Liver (tissue), 8 donors: ENCODE measurements at regions not wholly inside any gene's neighbourhood (a gene's known extent, or its start where the extent isn't known, plus 50 kb on each side); places are given as distances from the start of the nearest gene placed in this dataset.

Source experiments
- DNase-seq: peaks from one replicate; pipeline ENCODE4 v3.0.0-alpha.2; 2017; ENCODE audit warnings: low spot score
- H3K27ac ChIP-seq, 2 donors: one replicate each; pipeline ENCODE4 v1.7.0; 2013; ENCODE audit warnings: inconsistent platforms in 2 of 2, low read length in 2 of 2, control low read depth in 1 of 2, low read depth in 1 of 2, mild to moderate bottlenecking in 1 of 2
- H3K27me3 ChIP-seq, 4 donors: one replicate each; pipeline versions ENCODE4 v1.6.1 to v1.7.0; 2013; ENCODE audit warnings: low read length in 3 of 4, inconsistent platforms in 1 of 4, mild to moderate bottlenecking in 1 of 4, moderate library complexity in 1 of 4; ENCODE audit not compliant: control insufficient read depth in 4 of 4, insufficient read depth in 4 of 4
- H3K36me3 ChIP-seq, 4 donors: one replicate each; pipeline versions ENCODE4 v1.6.1 to v1.7.0; 2013; ENCODE audit warnings: low read length in 3 of 4, mild to moderate bottlenecking in 3 of 4, low read depth in 1 of 4, moderate library complexity in 1 of 4; ENCODE audit not compliant: control insufficient read depth in 4 of 4, insufficient read depth in 3 of 4
- H3K4me1 ChIP-seq, 4 donors: one replicate each; pipeline versions ENCODE4 v1.6.1 to v1.7.0; 2013; ENCODE audit warnings: low read length in 3 of 4, mild to moderate bottlenecking in 3 of 4, moderate library complexity in 1 of 4; ENCODE audit not compliant: control insufficient read depth in 4 of 4, insufficient read depth in 4 of 4
- H3K4me3 ChIP-seq, 3 donors: one replicate each; pipeline versions ENCODE4 v1.6.1 to v1.7.0; 2013; ENCODE audit warnings: low read length in 3 of 3, control low read depth in 1 of 3, low read depth in 1 of 3, mild to moderate bottlenecking in 1 of 3
- H3K9ac ChIP-seq, 2 donors: one replicate each; pipeline ENCODE4 v1.7.0; 2013; ENCODE audit warnings: low read length in 2 of 2, mild to moderate bottlenecking in 2 of 2, moderate library complexity in 2 of 2, control low read depth in 1 of 2, low read depth in 1 of 2
- H3K9me3 ChIP-seq, 4 donors: one replicate each; pipeline versions ENCODE4 v1.6.1 to v1.7.0; 2013; ENCODE audit warnings: low read length in 3 of 4; ENCODE audit not compliant: control insufficient read depth in 4 of 4
- EGR1 ChIP-seq, 2 donors: IDR thresholded peaks; 2 replicates each; pipeline ENCODE4 v1.6.1; 2016 to 2018; ENCODE audit warnings: antibody characterized with exemption in 2 of 2, low read depth in 2 of 2
- FOXA1 ChIP-seq: IDR thresholded peaks from 2 replicates; pipeline ENCODE4 v1.6.1; 2016; ENCODE audit warnings: antibody characterized with exemption
- FOXA2 ChIP-seq: IDR thresholded peaks from 2 replicates; pipeline ENCODE4 v1.6.1; 2016; ENCODE audit warnings: antibody characterized with exemption
- GABPA ChIP-seq, 2 donors: IDR thresholded peaks in 1 of 2; conservative IDR thresholded peaks in 1 of 2; 2 replicates each; pipeline ENCODE4 v1.6.1; 2016; ENCODE audit warnings: antibody characterized with exemption in 2 of 2, mild to moderate bottlenecking in 1 of 2, moderate library complexity in 1 of 2
- HNF4A ChIP-seq, 2 donors: conservative IDR thresholded peaks; 2 replicates each; pipeline ENCODE4 v1.6.1; 2016; ENCODE audit warnings: antibody characterized with exemption in 2 of 2, mild to moderate bottlenecking in 2 of 2
- HNF4G ChIP-seq: IDR thresholded peaks from 2 replicates; pipeline ENCODE4 v1.6.1; 2016; ENCODE audit warnings: antibody characterized with exemption
- JUND ChIP-seq, 2 donors: IDR thresholded peaks; 2 replicates each; pipeline ENCODE4 v1.6.1; 2016; ENCODE audit warnings: antibody characterized with exemption in 2 of 2
- NR2F2 ChIP-seq: IDR thresholded peaks from 2 replicates; pipeline ENCODE4 v1.6.1; 2016; ENCODE audit warnings: antibody characterized with exemption
- RAD21 ChIP-seq, 2 donors: IDR thresholded peaks; 2 replicates each; pipeline ENCODE4 v1.6.1; 2016; ENCODE audit warnings: antibody characterized with exemption in 2 of 2, mild to moderate bottlenecking in 2 of 2
- RXRA ChIP-seq, 2 donors: IDR thresholded peaks; 2 replicates each; pipeline ENCODE4 v1.6.1; 2017 to 2018; ENCODE audit warnings: antibody characterized with exemption in 2 of 2, mild to moderate bottlenecking in 1 of 2
- SP1 ChIP-seq: IDR thresholded peaks from 2 replicates; pipeline ENCODE4 v1.6.1; 2018; ENCODE audit warnings: antibody characterized with exemption, mild to moderate bottlenecking
- TAF1 ChIP-seq: conservative IDR thresholded peaks from 2 replicates; pipeline ENCODE4 v1.6.1; 2016; ENCODE audit warnings: antibody characterized with exemption, mild to moderate bottlenecking
- YY1 ChIP-seq: IDR thresholded peaks from 2 replicates; pipeline ENCODE4 v1.6.1; 2016; ENCODE audit warnings: antibody characterized with exemption, mild to moderate bottlenecking
- ZBTB33 ChIP-seq: IDR thresholded peaks from 2 replicates; pipeline ENCODE4 v1.6.1; 2016; ENCODE audit warnings: antibody characterized with exemption
- WGBS: extraction: QIAGEN DNeasy Blood & Tissue Kit; methylation state at CpG from one replicate; pipeline ENCODE4 v1.1.7; 2013; 5-methylcytosine and 5-hydroxymethylcytosine counted together
- TF ChIP-seq, protein P1 (sequence below): IDR thresholded peaks from 2 replicates; pipeline ENCODE4 v1.6.1; 2016; ENCODE audit warnings: antibody characterized with exemption
- TF ChIP-seq, protein P2 (sequence below): IDR thresholded peaks from 2 replicates; pipeline ENCODE4 v1.6.1; 2016; ENCODE audit warnings: antibody characterized with exemption
- TF ChIP-seq, protein P3 (sequence below): fragments of 150-350 bp; IDR thresholded peaks from 2 replicates; pipeline ENCODE4 v1.5.1; 2017; ENCODE audit warnings: improper control_type of control experiment, low read depth, low read length; ENCODE audit not compliant: missing input control
- TF ChIP-seq, protein P4 (sequence below): IDR thresholded peaks from 2 replicates; pipeline ENCODE4 v1.6.1; 2016; ENCODE audit warnings: antibody characterized with exemption, mild to moderate bottlenecking
- donor health status: healthy.
- donor health status: healthy.
- donor health status: healthy.
- donor health status: healthy.
- donor health status: healthy.

GRCh38 chr11:113615773-113616172 lies 90.3 kb downstream of the TMPRSS5 start:
- Histone ChIP-seq H3K27me3 (peaks cover 0 to 4% (median 2%) of the 10 kb centered on the region in 4 donors), H3K9ac (no peak overlapping the region), H3K4me3 (no peak overlapping the region), H3K27ac (no peak overlapping the region), H3K4me1 (no peaks in the 10 kb centered on the region), H3K36me3 (no peaks in the 10 kb centered on the region), H3K9me3 (peaks cover 0 to 3% (median 0%) of the 10 kb centered on the region in 4 donors)
- WGBS, result 54% methylated on average over 1 of the region's 1 CpG
- TF ChIP-seq TAF1 (no peak), SP1 (no peak), FOXA1 (no peak), HNF4G (no peak), EGR1 (IDR thresholded peaks at IDR 0.05; ENCODE audit: low read depth in 2 of 2) (no peak), RXRA (IDR thresholded peaks at IDR 0.05) (no peak), RAD21 (IDR thresholded peaks at IDR 0.05) (no peak), FOXA2 (no peak), GABPA (IDR thresholded peaks at IDR 0.05 in 1 of 2, conservative IDR thresholded peaks at IDR 0.05 in 1 of 2) (no peak), HNF4A (conservative IDR thresholded peaks at IDR 0.05) (no peak), YY1 (no peak), ZBTB33 (no peak)
- TF ChIP-seq, protein P1, sequence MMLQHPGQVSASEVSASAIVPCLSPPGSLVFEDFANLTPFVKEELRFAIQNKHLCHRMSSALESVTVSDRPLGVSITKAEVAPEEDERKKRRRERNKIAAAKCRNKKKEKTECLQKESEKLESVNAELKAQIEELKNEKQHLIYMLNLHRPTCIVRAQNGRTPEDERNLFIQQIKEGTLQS, result no peak
- TF ChIP-seq, protein P2, sequence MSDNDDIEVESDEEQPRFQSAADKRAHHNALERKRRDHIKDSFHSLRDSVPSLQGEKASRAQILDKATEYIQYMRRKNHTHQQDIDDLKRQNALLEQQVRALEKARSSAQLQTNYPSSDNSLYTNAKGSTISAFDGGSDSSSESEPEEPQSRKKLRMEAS, result no peak
- TF ChIP-seq, protein P3, sequence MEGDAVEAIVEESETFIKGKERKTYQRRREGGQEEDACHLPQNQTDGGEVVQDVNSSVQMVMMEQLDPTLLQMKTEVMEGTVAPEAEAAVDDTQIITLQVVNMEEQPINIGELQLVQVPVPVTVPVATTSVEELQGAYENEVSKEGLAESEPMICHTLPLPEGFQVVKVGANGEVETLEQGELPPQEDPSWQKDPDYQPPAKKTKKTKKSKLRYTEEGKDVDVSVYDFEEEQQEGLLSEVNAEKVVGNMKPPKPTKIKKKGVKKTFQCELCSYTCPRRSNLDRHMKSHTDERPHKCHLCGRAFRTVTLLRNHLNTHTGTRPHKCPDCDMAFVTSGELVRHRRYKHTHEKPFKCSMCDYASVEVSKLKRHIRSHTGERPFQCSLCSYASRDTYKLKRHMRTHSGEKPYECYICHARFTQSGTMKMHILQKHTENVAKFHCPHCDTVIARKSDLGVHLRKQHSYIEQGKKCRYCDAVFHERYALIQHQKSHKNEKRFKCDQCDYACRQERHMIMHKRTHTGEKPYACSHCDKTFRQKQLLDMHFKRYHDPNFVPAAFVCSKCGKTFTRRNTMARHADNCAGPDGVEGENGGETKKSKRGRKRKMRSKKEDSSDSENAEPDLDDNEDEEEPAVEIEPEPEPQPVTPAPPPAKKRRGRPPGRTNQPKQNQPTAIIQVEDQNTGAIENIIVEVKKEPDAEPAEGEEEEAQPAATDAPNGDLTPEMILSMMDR, result no peak
- TF ChIP-seq, protein P4, sequence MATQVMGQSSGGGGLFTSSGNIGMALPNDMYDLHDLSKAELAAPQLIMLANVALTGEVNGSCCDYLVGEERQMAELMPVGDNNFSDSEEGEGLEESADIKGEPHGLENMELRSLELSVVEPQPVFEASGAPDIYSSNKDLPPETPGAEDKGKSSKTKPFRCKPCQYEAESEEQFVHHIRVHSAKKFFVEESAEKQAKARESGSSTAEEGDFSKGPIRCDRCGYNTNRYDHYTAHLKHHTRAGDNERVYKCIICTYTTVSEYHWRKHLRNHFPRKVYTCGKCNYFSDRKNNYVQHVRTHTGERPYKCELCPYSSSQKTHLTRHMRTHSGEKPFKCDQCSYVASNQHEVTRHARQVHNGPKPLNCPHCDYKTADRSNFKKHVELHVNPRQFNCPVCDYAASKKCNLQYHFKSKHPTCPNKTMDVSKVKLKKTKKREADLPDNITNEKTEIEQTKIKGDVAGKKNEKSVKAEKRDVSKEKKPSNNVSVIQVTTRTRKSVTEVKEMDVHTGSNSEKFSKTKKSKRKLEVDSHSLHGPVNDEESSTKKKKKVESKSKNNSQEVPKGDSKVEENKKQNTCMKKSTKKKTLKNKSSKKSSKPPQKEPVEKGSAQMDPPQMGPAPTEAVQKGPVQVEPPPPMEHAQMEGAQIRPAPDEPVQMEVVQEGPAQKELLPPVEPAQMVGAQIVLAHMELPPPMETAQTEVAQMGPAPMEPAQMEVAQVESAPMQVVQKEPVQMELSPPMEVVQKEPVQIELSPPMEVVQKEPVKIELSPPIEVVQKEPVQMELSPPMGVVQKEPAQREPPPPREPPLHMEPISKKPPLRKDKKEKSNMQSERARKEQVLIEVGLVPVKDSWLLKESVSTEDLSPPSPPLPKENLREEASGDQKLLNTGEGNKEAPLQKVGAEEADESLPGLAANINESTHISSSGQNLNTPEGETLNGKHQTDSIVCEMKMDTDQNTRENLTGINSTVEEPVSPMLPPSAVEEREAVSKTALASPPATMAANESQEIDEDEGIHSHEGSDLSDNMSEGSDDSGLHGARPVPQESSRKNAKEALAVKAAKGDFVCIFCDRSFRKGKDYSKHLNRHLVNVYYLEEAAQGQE, result no peak
- DNase-seq, result no peak

DNA sequence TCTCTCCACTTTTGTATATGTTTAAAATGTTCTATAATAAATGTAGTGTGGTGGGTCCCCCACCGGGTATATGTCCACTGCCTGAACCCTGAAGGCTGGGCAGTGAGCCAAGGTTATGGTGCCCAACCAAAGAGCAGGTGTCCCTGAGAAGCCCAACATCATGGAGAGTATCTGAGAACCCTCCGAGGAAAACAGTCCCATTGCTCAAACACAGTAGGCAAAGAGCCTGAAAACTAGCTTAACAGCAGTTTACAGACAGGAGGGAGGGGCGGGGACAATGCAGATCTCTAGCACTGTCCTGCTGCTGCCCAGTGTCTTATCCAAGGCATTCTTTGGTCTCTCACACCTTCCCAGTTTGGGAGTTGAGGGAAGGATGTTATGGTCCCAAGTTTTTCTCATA lies 91.0 kb downstream of the TMPRSS5 start:
- 50% methylated on average over 3 of the region's 3 CpGs for WGBS
- Histone ChIP-seq H3K9ac (no peak overlapping the region), H3K4me1 (no peaks in the 10 kb centered on the region), H3K27me3 (peaks cover 0 to 4% (median 2%) of the 10 kb centered on the region in 4 donors), H3K4me3 (no peak overlapping the region), H3K9me3 (peaks cover 0 to 3% (median 0%) of the 10 kb centered on the region in 4 donors), H3K27ac (no peak overlapping the region), H3K36me3 (no peaks in the 10 kb centered on the region)
- DNase-seq, result no peak
- TF ChIP-seq HNF4A (conservative IDR thresholded peaks at IDR 0.05), result no peak
- TF ChIP-seq, protein P2, result no peak
- no peak for TF ChIP-seq HNF4G
- TF ChIP-seq YY1, result no peak
- TF ChIP-seq, protein P4, result no peak
- TF ChIP-seq FOXA2, result no peak
- no peak for TF ChIP-seq JUND (IDR thresholded peaks at IDR 0.05)
- no peak for TF ChIP-seq NR2F2
- TF ChIP-seq, protein P1, result no peak
- TF ChIP-seq SP1, result no peak
- TF ChIP-seq ZBTB33, result no peak
- TF ChIP-seq TAF1, result no peak
- TF ChIP-seq GABPA (IDR thresholded peaks at IDR 0.05 in 1 of 2, conservative IDR thresholded peaks at IDR 0.05 in 1 of 2), result no peak
